HG02798 (cell line): ENCODE measurements at regions not wholly inside any gene's neighbourhood (a gene's known extent, or its start where the extent isn't known, plus 50 kb on each side); places are given as distances from the start of the nearest gene placed in this dataset.

Experiments used
- ATAC-seq: cut with Tn5 transposase; IDR thresholded peaks from one replicate; pipeline ENCODE4 v1.9.1; 2021; ENCODE audit warnings: mild to moderate bottlenecking; ENCODE audit not compliant: unreplicated experiment, poor library complexity

DNA sequence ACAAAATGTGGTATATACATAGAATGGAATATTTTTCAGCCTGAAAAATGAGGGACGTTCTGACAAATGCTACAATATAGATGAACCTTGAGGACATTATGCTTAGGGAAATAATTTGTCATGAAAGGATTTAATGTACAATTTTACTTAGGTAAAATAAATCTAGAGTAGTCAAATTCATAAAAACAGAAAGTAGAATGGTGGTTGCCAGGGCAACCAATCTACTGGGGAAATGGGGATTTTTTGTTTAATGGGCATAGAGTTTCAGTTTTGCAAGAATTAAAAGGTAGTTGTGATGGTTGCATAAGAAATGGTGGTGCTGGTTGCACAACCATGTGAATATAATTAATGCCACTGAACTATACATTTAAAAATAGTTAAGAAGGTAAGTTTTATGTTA, 296.0 kb upstream of the SP4 start:
- ATAC-seq, result no peak

DNA sequence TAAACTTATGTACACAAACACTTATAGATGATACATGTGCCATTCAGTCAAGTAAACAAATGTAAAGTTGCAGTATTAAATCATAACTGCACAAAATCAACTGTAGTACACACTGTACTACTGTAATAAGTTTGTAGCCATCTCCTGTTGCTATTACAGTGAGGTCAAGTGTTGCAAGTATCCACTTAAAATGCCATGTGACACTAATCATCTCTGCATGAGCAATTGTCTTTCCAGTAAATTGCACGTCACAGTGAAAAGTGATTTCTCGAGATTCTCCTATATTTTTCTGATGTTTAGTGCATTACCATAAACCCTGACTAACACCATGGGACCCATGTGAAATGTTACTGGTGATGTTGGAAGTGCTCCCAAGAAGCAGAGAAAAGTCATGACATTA, 293.3 kb upstream of the SP4 start:
- no peak for ATAC-seq

DNA sequence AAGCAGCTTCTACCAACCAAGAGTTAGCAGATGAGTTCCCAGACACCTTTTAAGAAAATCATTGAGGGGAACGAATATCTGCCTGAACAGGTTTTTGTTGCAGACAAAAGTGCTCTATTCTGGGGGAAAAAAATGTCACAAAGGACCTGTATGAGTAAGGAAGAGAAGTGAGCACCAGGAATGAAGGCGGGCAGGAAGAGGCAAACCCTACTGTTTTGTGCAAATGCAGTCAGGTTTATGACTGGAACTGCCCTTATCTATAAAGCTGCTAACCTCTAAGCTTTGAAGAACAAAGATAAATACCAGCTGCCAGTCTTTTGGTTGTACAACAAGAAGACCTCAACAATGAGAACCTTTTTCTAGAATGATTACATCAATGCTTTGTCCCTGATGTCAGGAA, 292.4 kb upstream of the SP4 start:
- ATAC-seq, result no peak

GRCh38 chr7:21137640-21138039, 290.2 kb upstream of the SP4 start:
- ATAC-seq, result no peak

GRCh38 chr7:21140622-21141021, 287.3 kb upstream of the SP4 start:
- ATAC-seq, result no peak

DNA sequence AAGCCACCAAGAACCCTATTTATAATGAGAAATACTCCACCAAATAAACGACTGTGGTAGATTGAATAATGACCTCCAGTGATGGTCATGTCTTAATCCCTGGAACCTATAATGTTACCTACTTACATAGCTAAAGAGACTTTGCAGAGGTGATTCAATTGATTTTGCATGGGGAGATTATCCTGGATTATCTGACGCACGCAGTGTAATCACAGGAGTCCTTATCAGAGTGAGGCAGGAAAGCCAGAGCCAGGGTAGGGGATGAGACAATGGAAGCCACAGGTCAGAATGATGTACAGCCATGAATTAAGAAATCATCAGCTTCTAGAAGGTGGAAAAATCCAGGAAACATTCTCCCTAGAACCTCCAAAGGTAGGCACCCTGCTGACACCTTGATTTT, 286.4 kb upstream of the SP4 start:
- ATAC-seq, result no peak

DNA sequence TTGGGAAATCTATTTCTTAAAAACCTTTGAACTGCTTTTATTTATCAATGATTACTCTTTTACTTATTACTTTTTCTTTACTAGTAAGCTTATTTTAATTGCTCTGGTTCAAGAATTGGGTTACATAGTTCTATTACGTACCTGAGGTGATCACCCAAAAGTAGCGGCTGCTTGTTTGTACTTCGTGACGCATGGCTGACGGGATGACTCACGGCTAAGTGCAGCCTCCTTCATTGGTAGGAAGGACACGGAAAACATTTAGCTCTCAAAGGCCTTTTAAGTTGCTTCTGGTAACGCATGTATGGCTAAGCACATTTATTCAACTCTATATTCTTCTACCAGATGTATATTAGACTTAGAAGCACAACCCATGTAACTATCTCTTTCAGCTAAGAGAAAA, 285.8 kb upstream of the SP4 start:
- ATAC-seq, result no peak

- ATAC-seq, result no peak
These were observed 281.1 kb upstream of the SP4 start for GRCh38 chr7:21146642-21147423.

DNA sequence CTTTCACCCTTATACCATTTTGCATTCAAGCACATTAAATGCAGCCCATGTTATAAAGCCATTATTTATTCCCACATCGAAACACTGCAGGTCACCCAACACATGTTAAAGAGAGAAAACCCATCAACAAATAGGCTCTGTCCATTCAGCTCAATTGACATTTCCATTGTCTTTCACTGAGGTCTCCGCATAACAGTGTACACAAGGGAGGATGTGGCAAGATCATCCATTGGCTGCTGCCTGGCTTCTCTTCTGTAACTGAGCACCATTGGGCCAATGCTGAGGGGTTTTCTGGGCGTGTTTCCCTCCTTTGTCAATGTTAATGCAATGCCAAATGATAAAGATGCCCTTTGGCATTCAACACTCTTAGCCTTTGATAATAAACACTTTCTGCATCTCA, 278.1 kb upstream of the SP4 start:
- ATAC-seq, result no peak

- ATAC-seq, result no peak
These were observed 273.3 kb upstream of the SP4 start for GRCh38 chr7:21154614-21155013.

DNA sequence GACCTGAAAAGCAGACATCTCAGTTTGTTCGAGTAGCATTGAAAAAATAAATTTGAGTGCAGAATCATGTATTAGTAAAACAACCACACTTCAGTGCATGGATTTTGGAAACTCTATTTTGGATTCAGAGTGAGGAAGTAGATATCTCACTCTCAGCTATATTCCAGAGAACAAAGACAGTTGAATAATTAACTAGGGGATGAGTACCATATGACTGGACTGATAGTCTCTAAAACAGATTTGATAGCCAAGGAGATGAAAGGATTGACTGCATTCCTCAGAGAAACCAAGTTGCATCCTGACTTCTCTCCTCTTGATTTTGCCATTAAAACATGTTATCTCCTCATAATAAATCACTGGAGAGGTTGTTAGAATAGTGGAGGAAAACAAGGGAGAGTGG, 268.4 kb upstream of the SP4 start:
- no peak for ATAC-seq

- no peak for ATAC-seq
These were observed 267.5 kb upstream of the SP4 start for GRCh38 chr7:21160401-21160800.

- no peak for ATAC-seq
These were observed 259.9 kb upstream of the SP4 start for GRCh38 chr7:21167942-21168341.

GRCh38 chr7:21169667-21170580, 258.0 kb upstream of the SP4 start:
- ATAC-seq, result no peak

DNA sequence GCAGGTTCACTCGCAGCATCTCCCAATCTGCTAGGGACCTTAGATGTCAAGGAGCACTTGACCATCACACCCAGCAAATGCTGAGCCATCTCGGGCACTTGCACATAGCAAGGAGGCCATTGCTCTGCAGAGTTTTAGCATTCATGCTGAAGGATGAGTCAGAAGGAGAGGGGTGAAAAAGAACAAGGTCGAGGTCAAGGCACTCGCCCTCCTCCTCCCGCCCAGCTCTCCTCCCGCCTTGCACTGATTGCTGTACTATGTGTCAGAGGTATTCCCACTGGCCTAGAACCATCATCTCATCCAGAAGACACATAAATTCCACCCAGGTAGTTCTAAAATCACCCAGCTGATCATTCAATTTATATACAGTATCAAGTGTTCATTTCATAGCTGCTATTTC, 255.1 kb upstream of the SP4 start:
- no peak for ATAC-seq

- ATAC-seq, result no peak
These were observed 254.4 kb upstream of the SP4 start for GRCh38 chr7:21173436-21173835.

GRCh38 chr7:21175714-21176113, 252.2 kb upstream of the SP4 start:
- no peak for ATAC-seq

DNA sequence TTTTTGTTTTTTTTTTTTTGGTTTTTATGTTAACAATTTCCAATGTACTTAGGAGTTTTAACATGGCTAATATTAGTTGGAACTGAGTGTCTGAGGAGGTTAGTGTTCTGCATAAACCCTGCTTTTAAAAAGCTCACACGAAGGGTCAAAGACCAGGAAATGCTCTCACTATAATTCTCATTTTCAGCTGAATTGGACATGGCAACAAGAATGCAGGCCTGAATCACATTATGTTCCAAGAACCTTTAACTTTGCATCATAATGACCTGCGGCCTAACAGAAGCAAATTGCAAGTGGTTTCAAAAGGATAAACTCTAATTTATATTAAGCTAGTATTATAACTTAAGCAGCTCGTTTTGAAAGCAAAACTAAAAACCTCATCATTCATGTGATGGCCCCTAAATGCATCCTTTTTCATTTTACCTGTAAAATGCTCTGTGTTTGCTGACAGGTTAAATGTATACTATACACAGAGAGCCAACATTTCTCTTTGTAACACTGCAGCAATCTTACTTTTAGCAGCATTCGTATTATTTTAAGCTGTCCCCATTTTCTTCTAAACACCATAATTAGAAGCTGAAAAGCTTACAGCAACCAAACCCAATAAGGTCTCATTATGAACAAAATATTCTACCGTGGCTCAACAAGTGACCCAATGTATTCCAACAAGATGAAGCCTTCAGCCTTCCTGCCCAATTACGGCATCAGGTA, 242.8 kb upstream of the SP4 start:
- ATAC-seq, result no peak

GRCh38 chr7:21185653-21186265, 242.1 kb upstream of the SP4 start:
- ATAC-seq, result no peak

DNA sequence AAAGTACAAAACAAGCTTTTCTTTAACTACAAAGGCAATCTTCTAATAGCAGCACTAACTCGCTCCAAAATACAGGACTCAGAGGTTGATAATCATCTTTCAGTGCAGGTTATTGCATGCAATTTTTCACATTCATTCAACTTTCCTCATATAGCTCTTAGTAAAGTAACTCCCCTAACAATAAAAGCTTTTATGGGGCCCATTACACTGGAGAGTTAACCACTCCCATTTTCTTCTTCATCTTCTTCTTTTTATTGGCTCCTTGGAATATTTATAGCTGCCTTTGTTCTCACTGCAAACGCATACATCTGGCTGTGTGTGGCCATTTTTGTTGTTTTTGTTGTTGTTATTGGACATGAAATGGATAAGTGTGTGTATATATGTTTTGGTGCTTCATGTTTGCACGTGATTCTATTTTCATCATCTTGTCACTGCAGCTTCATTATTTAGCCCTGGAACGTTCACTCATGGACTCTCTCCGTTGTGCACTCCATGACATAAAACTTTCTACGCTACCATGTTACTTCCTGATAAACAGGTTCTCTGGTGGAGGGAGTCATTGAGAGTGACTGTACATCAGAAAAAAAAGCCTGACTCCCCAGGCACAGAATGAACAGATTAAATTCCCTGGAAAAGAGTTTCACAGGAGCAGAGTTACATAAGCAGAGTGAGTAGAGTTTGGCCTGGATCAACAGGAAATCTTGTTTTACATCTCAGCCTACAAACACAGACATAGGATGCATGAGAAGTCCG, 236.4 kb upstream of the SP4 start:
- no peak for ATAC-seq
